HFFc6 (cell line): ENCODE measurements at regions not wholly inside any gene's neighbourhood (a gene's known extent, or its start where the extent isn't known, plus 50 kb on each side); places are given as distances from the start of the nearest gene placed in this dataset.

Experiments used
- DNase-seq: peaks from one replicate; pipeline ENCODE4 v3.0.0-alpha.2; 2018
- H3K27ac Mint-ChIP-seq: 2 replicates; pipeline ENCODE4 v1.8.0; 2020; ENCODE audit warnings: mild to moderate bottlenecking, mixed read lengths
- H3K27me3 Mint-ChIP-seq: 2 replicates; pipeline ENCODE4 v1.8.0; 2021; ENCODE audit warnings: mild to moderate bottlenecking, moderate library complexity, mixed read lengths; ENCODE audit not compliant: insufficient read depth
- H3K36me3 Mint-ChIP-seq: 2 replicates; pipeline ENCODE4 v1.8.0; 2021; ENCODE audit warnings: low read depth, mixed read lengths
- H3K4me1 Mint-ChIP-seq: 2 replicates; pipeline ENCODE4 v1.8.0; 2020; ENCODE audit warnings: low read depth, mixed read lengths
- H3K4me3 Mint-ChIP-seq: 2 replicates; pipeline ENCODE4 v1.8.0; 2020; ENCODE audit warnings: mild to moderate bottlenecking, moderate library complexity, mixed read lengths
- H3K9me3 Mint-ChIP-seq: 2 replicates; pipeline ENCODE4 v1.8.0; 2020; ENCODE audit warnings: mild to moderate bottlenecking, mixed read lengths
- TF ChIP-seq, protein P1 (sequence below): fragments of 200-600 bp; sonication (generic); IDR thresholded peaks from 2 replicates; pipeline ENCODE4 v1.5.0; 2021; ENCODE audit warnings: antibody characterized with exemption, mild to moderate bottlenecking

DNA sequence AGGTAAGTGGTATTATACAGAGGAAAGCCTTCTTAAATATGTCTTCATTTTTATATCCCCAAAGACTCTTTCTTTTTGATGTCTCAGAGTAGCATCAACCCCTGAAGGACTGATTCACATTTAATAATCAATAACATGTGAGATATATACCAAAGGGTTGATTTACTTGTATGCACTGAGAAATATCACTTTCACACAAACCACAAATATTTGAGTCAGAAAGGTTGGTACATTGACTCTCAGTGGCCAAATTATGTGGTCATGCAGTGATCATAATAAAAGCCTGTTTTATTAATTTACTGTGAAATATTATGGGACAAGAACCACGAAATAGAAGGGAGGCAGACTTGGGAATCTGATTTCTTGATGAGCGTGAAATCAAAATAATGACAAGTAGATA is 329.0 kb downstream of the GBE1 start:
- Mint-ChIP-seq H3K9me3 (no peaks in the 10 kb centered on the region), H3K36me3 (no peaks in the 10 kb centered on the region), H3K4me1 (peaks cover 53% of the 10 kb centered on the region), H3K27me3 (no peaks in the 10 kb centered on the region), H3K4me3 (no peak overlapping the region), H3K27ac (no peak overlapping the region)
- DNase-seq, result no peak
- TF ChIP-seq, protein P1, sequence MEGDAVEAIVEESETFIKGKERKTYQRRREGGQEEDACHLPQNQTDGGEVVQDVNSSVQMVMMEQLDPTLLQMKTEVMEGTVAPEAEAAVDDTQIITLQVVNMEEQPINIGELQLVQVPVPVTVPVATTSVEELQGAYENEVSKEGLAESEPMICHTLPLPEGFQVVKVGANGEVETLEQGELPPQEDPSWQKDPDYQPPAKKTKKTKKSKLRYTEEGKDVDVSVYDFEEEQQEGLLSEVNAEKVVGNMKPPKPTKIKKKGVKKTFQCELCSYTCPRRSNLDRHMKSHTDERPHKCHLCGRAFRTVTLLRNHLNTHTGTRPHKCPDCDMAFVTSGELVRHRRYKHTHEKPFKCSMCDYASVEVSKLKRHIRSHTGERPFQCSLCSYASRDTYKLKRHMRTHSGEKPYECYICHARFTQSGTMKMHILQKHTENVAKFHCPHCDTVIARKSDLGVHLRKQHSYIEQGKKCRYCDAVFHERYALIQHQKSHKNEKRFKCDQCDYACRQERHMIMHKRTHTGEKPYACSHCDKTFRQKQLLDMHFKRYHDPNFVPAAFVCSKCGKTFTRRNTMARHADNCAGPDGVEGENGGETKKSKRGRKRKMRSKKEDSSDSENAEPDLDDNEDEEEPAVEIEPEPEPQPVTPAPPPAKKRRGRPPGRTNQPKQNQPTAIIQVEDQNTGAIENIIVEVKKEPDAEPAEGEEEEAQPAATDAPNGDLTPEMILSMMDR, result no peak

DNA sequence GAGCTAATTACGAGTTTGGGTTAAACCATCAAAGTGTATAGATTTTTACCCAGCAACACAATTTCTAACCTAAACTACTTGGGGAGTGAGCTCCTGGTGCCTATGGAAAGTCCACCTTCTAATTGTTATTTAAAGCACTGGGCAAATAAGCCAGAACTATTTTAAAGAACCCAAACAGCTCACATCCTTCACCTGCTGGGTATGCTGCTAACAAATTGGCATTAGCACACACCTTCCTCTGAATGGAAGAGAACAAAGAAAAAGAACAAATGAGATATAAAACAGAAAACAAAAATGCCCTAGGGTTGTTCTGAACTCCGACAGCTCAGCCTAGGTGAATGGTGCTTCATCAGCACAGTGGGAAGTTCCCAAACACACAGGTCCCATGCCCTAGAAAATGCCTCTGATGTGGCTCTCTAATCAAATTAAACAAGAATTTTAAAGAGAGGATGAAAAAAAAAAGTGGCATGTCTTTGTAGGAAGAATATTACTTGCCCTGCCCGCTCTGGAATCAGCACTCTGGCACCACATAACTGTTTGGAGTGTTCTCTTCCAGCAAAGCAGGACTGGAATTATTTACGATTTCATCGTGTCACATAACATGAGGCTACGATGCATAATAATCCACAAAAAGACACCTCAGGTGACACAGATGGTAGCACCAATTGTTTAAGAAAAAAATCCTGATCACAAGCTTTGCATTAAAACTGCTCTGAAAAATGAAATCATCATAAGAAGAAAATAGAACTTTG is 334.4 kb downstream of the GBE1 start:
- Mint-ChIP-seq H3K4me3 (no peak overlapping the region; the same call in 1 of the 2 replicates), H3K27me3 (no peaks in the 10 kb centered on the region), H3K27ac (no peak overlapping the region), H3K4me1 (peaks cover 69% of the 10 kb centered on the region), H3K9me3 (no peaks in the 10 kb centered on the region; the same call in 1 of the 2 replicates), H3K36me3 (peaks cover 19% of the 10 kb centered on the region; the same call in 1 of the 2 replicates)
- no peak for DNase-seq
- TF ChIP-seq, protein P1, result no peak

DNA sequence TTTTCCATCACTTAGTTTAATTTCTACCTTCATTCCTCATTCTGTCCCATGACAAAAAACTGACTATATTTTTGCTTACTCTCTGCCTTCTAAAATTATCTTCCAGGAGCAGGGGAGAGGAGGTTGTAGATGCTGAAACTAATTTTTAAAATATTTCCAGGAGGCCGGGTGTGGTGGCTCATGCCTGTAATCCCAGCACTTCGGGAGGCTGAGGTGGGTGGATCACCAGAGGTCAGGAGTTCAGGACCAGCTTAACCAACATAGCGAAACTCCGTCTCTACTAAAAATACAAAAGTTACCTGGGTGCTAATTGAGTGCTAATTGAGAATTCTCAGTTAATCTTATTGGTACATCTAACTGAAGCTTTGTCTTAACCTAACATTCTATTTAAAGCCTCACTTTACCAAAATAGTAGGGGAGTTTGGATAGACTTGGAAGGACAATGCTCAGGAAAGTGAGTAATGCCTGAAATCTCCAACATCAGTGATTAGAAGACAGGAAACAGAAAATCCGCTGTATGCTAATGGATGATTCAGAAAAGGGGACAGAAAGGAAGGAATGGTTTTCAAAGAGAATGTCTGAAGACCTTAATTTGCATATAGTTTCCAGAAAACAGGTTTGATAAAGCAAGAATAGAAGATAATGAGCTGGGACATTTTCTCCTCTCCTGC is 336.1 kb downstream of the GBE1 start:
- peak overlapping the region; percentile 84 for H3K27ac Mint-ChIP-seq
- H3K9me3 Mint-ChIP-seq, result no peaks in the 10 kb centered on the region; the same call in 1 of the 2 replicates
- peaks cover 86% of the 10 kb centered on the region for H3K4me1 Mint-ChIP-seq
- H3K27me3 Mint-ChIP-seq, result no peaks in the 10 kb centered on the region
- TF ChIP-seq, protein P1, result no peak
- peak overlapping the region; percentile 75 for H3K4me3 Mint-ChIP-seq
- H3K36me3 Mint-ChIP-seq, result peaks cover 19% of the 10 kb centered on the region; the same call in 1 of the 2 replicates
- peak; percentile 66 for DNase-seq

DNA sequence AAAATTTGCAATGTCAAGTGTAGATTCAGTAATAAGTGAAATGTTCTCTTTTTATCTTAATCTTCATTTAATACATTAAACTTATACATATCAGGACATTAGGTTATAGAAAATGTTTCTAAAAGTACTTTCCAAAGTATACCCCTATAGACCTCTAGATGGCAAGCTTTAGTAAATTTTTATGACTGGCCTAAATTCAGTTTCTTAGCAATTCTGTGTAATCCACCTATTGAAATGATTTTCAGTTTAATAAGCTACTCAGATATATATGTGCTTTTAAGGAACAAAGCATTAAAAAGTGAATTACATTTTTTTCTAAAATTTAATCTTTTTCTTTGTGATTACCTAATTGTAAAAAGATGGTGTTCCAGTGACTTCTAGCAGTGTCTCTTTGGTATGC is 342.2 kb downstream of the GBE1 start:
- Mint-ChIP-seq H3K4me3 (no peak overlapping the region), H3K27ac (no peak overlapping the region), H3K9me3 (no peaks in the 10 kb centered on the region), H3K27me3 (no peaks in the 10 kb centered on the region), H3K4me1 (peaks cover 70% of the 10 kb centered on the region), H3K36me3 (0 out of 2 replicates have a peak, but pooled peaks cover 3% of the 10 kb centered on the region)
- DNase-seq, result peak; percentile 11
- TF ChIP-seq, protein P1, result peak; percentile 79

DNA sequence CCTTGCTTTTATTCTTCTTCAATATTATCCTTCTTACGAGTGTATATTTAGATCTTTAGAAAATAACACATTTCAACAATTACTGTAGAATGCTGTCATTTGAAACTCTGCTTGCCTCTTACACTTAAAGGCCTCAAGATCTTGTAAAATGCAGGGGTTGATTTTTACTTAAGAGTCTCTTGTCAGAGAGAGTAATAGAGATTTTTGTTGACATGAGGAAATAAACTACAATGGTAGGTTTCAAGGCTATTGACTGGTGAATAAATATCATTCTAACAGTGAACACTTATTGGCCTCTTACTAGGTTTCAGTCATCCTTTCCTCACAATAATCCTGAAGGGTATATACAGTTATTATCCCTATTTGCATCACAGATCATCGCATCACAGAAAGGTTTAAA is 344.6 kb downstream of the GBE1 start:
- H3K4me3 Mint-ChIP-seq, result no peak overlapping the region; the same call in 1 of the 2 replicates
- TF ChIP-seq, protein P1, result no peak
- H3K27me3 Mint-ChIP-seq, result no peaks in the 10 kb centered on the region
- H3K9me3 Mint-ChIP-seq, result no peaks in the 10 kb centered on the region
- H3K36me3 Mint-ChIP-seq, result no peaks in the 10 kb centered on the region
- no peak overlapping the region for H3K27ac Mint-ChIP-seq
- DNase-seq, result no peak
- peaks cover 63% of the 10 kb centered on the region; the same call in 1 of the 2 replicates for H3K4me1 Mint-ChIP-seq
